ENCODE measurements at regions not wholly inside any gene's neighbourhood (a gene's known extent, or its start where the extent isn't known, plus 50 kb on each side); places are given as distances from the start of the nearest gene placed in this dataset.

DNA sequence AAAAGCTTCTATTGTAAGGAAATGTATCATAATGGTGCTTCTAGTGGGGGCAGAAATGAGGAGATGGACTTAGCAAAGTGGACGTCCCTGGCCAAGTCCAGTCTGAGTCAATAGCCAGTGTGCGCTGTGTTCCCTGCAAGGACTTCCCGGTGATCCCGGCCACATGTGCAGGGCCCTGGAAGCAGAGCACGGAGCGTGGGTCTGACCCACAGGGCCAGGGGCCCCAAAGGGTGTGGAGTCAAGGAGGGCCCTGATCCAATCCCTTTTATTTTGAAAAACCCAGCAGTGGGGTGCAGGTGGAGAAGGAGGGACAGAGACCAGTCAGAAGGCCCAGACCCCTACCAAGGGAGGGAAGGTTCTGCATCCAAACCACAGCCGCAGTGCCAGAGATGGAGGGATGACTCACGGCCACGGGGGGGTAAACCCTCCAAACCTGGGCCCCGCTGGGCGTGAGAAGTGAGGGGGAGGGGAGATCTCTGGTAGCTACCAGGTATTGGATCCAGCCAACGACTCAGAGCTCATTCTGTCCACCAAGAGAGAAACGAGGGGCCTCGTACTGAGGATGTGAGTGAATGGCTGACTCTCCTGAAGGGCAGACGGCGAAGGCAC lies 57.2 kb upstream of the VIPR2 start:
- no peak overlapping the region for H3K27ac ChIP-seq (replicated peaks)
- TF ChIP-seq GABPA (IDR thresholded peaks at IDR 0.05; ENCODE audit: low read depth) (no peak), POLR2AphosphoS5 (IDR thresholded peaks at IDR 0.05; ENCODE audit: low read depth) (no peak), CTCF (IDR thresholded peaks at IDR 0.05; ENCODE audit: insufficient read depth, low read length) (no peak), SPI1 (IDR thresholded peaks at IDR 0.05; ENCODE audit: borderline replicate concordance, low read depth) (no peak)
- TF ChIP-seq, protein P1, sequence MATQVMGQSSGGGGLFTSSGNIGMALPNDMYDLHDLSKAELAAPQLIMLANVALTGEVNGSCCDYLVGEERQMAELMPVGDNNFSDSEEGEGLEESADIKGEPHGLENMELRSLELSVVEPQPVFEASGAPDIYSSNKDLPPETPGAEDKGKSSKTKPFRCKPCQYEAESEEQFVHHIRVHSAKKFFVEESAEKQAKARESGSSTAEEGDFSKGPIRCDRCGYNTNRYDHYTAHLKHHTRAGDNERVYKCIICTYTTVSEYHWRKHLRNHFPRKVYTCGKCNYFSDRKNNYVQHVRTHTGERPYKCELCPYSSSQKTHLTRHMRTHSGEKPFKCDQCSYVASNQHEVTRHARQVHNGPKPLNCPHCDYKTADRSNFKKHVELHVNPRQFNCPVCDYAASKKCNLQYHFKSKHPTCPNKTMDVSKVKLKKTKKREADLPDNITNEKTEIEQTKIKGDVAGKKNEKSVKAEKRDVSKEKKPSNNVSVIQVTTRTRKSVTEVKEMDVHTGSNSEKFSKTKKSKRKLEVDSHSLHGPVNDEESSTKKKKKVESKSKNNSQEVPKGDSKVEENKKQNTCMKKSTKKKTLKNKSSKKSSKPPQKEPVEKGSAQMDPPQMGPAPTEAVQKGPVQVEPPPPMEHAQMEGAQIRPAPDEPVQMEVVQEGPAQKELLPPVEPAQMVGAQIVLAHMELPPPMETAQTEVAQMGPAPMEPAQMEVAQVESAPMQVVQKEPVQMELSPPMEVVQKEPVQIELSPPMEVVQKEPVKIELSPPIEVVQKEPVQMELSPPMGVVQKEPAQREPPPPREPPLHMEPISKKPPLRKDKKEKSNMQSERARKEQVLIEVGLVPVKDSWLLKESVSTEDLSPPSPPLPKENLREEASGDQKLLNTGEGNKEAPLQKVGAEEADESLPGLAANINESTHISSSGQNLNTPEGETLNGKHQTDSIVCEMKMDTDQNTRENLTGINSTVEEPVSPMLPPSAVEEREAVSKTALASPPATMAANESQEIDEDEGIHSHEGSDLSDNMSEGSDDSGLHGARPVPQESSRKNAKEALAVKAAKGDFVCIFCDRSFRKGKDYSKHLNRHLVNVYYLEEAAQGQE (IDR thresholded peaks at IDR 0.05; ENCODE audit: insufficient replicate concordance, low read depth), result no peak

DNA sequence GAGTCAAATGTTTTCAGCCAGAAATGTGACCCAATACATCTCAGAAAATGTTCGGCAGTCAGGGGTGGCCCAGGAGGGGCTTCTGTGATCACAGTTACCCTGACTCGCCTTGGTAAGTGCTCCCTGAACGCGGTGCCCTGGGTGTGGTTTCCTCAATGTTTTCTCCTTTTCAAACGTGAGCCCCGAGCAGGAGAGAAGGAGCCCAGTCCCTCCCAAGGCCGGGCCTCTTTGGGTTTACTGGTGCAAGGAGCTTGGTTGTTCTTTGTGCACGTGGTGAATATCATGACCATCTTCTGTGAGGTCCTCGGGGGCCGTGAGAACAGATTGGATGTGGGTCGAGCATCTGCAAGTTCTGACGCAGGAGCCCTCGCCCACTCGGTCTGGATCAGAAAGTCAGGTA lies 55.8 kb upstream of the VIPR2 start:
- Histone ChIP-seq H3K27ac (replicated peaks) (no peak overlapping the region), H3K27me3 (ENCODE audit: insufficient read depth, poor library complexity, severe bottlenecking) (no peaks in the 10 kb centered on the region), H3K4me3 (replicated peaks; ENCODE audit: insufficient read depth, low read length) (no peak overlapping the region)
- TF ChIP-seq, protein P1 (IDR thresholded peaks at IDR 0.05; ENCODE audit: insufficient replicate concordance, low read depth), result no peak
- TF ChIP-seq CTCF (IDR thresholded peaks at IDR 0.05; ENCODE audit: insufficient read depth, low read length), result no peak
- no peak for TF ChIP-seq GABPA (IDR thresholded peaks at IDR 0.05; ENCODE audit: low read depth)
- no peak for TF ChIP-seq POLR2AphosphoS5 (IDR thresholded peaks at IDR 0.05; ENCODE audit: low read depth)
- TF ChIP-seq SPI1 (IDR thresholded peaks at IDR 0.05; ENCODE audit: borderline replicate concordance, low read depth), result no peak
- no peak for DNase-seq (ENCODE audit: low read depth in 1 of 2, low spot score in 1 of 2)

More for the DNA sequence above, 57.2 kb upstream of the VIPR2 start:
- Histone ChIP-seq H3K27me3 (ENCODE audit: insufficient read depth, poor library complexity, severe bottlenecking) (no peaks in the 10 kb centered on the region), H3K4me3 (replicated peaks; ENCODE audit: insufficient read depth, low read length) (no peak overlapping the region)
- DNase-seq (ENCODE audit: low read depth in 1 of 2, low spot score in 1 of 2), result no peak

DNA sequence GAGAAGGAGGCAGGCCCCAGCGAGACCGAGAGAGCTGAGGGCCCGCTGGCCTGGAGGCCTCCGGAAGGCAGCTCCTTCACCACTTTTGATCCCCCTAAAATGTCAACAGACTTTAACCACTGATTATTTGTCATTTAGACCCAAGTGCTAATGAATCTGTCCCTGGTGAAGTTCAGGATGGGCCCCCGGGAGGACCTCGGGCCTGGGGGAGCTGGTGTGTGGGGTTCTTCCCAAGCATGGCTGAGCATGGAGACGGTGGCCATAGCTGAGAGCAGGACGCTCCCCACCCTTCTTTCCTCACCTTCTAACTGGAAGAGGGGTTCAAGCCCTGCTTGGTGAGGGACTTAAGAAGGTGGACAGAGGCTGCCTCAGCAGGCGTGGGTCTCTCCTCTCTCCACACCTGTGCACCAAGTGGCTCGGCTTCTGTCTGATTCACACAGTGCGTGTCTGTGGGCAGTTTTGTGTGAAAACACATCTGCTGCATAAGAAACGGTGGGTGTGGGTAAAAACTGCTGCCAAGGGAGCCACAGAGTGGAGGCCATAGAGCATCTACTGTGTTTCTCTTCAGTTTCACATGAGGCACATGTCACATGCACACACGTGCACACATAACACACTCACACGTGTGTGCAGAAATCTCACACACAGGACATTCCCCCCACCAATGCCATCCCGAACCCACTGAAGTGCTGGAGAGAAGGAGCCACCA lies 53.5 kb upstream of the VIPR2 start:
- Histone ChIP-seq H3K4me3 (replicated peaks; ENCODE audit: insufficient read depth, low read length) (no peak overlapping the region), H3K27ac (replicated peaks) (no peak overlapping the region), H3K27me3 (ENCODE audit: insufficient read depth, poor library complexity, severe bottlenecking) (no peaks in the 10 kb centered on the region)
- TF ChIP-seq SPI1 (IDR thresholded peaks at IDR 0.05; ENCODE audit: borderline replicate concordance, low read depth) (no peak), POLR2AphosphoS5 (IDR thresholded peaks at IDR 0.05; ENCODE audit: low read depth) (no peak), GABPA (IDR thresholded peaks at IDR 0.05; ENCODE audit: low read depth) (no peak)
- TF ChIP-seq, protein P1 (IDR thresholded peaks at IDR 0.05; ENCODE audit: insufficient replicate concordance, low read depth), result no peak
- no peak for DNase-seq (ENCODE audit: low read depth in 1 of 2, low spot score in 1 of 2)

All from HL-60 (cell line).